ENCODE measurements at regions not wholly inside any gene's neighbourhood (a gene's known extent, or its start where the extent isn't known, plus 50 kb on each side); places are given as distances from the start of the nearest gene placed in this dataset.
"Not testable (repeated sequence)": the region's sequence is repeated elsewhere in the genome, so short reads cannot be mapped to it uniquely, and the experiment has no call there.

DNA sequence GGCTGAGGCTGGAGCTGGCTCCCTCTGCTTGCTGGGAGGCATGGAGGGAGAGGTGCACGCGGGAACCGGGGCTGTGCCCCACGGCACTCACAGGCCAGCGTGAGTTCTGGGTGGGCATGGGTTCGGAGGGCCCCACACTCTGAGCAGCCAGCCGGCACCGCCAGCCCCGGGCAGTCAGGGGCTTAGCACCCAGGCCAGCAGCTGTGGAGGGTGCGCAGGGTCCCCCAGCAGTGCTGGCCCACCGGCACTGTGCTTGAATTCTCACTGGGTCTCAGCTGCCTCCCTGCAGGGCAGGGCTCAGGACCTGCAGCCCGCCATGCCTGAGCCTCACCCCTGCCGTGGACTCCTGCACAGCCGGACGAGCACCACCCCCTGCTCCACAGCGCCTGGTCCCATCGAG, 164.9 kb upstream of the PLD5 start:
- no peaks in the 10 kb centered on the region for H3K36me3 Mint-ChIP-seq (ENCODE audit: insufficient read depth, unreplicated experiment)

DNA sequence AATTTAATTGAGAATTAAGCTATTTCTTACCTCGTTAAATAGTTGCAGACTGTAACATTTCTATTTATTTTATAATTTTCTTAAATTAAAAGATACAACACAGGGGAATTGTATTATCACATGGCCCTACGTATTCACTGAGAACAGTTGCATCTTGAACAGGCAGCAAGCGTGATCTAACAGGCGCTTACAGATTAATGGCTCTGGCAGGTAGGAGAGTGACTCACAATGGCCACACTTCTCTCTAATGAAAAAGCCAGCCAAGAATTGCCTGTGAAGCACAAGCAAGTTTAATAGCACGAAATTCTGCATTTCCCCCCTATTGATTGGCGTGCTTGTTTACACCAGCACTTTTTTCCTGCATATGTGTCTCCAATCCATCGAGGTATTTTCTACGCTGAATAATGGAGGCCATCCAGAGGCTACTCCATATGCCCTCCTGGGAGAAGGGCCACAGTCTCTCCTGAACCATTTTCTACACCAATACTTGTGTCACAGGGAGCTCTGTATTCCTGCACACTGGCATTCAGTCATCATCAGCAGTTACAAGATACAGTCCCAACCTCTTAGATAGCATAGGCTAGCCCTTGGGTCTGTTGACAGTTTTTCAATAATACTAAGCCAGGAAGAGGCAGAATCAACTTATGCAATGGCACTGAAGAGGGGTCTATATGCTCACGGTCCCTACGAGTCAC, 150.6 kb upstream of the PLD5 start:
- intact Hi-C loops (cut with micrococcal nuclease; ENCODE audit: unreplicated experiment) = no loop called here
- TF ChIP-seq, protein P1, sequence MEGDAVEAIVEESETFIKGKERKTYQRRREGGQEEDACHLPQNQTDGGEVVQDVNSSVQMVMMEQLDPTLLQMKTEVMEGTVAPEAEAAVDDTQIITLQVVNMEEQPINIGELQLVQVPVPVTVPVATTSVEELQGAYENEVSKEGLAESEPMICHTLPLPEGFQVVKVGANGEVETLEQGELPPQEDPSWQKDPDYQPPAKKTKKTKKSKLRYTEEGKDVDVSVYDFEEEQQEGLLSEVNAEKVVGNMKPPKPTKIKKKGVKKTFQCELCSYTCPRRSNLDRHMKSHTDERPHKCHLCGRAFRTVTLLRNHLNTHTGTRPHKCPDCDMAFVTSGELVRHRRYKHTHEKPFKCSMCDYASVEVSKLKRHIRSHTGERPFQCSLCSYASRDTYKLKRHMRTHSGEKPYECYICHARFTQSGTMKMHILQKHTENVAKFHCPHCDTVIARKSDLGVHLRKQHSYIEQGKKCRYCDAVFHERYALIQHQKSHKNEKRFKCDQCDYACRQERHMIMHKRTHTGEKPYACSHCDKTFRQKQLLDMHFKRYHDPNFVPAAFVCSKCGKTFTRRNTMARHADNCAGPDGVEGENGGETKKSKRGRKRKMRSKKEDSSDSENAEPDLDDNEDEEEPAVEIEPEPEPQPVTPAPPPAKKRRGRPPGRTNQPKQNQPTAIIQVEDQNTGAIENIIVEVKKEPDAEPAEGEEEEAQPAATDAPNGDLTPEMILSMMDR (IDR thresholded peaks at IDR 0.05; ENCODE audit: unreplicated experiment) = no peak
- CTCF ChIA-PET = no interaction called here
- Mint-ChIP-seq H3K9me3 (ENCODE audit: low read depth, unreplicated experiment) (peaks cover 8% of the 10 kb centered on the region), H3K4me3 (ENCODE audit: low read depth, unreplicated experiment) (no peak overlapping the region), H3K27me3 (ENCODE audit: unreplicated experiment) (no peaks in the 10 kb centered on the region), H3K4me1 (ENCODE audit: low read depth, unreplicated experiment) (peaks cover 10% of the 10 kb centered on the region), H3K27ac (ENCODE audit: unreplicated experiment) (no peak overlapping the region), H3K36me3 (ENCODE audit: insufficient read depth, unreplicated experiment) (no peaks in the 10 kb centered on the region)
- DNase-seq = no peak
- no TSS peak for BruUV-seq (replicated peaks)

More for the DNA sequence above, 164.9 kb upstream of the PLD5 start:
- intact Hi-C loops (cut with micrococcal nuclease; ENCODE audit: unreplicated experiment) = no loop called here
- DNase-seq = no peak
- no TSS peak for BruUV-seq (replicated peaks)
- Mint-ChIP-seq H3K4me1 (ENCODE audit: low read depth, unreplicated experiment) (no peaks in the 10 kb centered on the region), H3K9me3 (ENCODE audit: low read depth, unreplicated experiment) (peaks cover 10% of the 10 kb centered on the region), H3K27me3 (ENCODE audit: unreplicated experiment) (no peaks in the 10 kb centered on the region), H3K27ac (ENCODE audit: unreplicated experiment) (no peak overlapping the region), H3K4me3 (ENCODE audit: low read depth, unreplicated experiment) (no peak overlapping the region)
- TF ChIP-seq, protein P1 (IDR thresholded peaks at IDR 0.05; ENCODE audit: unreplicated experiment) = no peak
- CTCF ChIA-PET = no interaction called here

DNA sequence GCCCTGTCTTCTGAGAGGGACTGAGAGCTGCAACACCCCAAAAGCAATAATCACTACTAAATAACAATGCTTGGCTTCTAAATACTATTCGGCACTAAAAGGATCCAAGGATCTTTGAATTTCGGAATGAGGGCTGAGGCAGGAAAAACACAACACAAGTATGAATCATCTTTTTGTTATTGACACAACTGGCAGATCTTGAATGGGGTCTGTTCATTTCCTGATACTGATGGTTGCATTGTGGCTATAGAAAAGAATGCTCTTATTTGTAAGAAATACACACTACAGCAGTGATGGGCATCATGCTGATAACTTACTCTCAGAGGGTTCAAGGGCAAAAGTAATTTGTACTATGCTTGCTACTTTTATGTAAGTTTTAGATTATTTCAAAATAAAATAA, 149.2 kb upstream of the PLD5 start:
- H3K36me3 Mint-ChIP-seq (ENCODE audit: insufficient read depth, unreplicated experiment) = no peaks in the 10 kb centered on the region
- H3K9me3 Mint-ChIP-seq (ENCODE audit: low read depth, unreplicated experiment) = peaks cover 5% of the 10 kb centered on the region
- TF ChIP-seq, protein P1 (IDR thresholded peaks at IDR 0.05; ENCODE audit: unreplicated experiment) = no peak
- peaks cover 10% of the 10 kb centered on the region for H3K4me1 Mint-ChIP-seq (ENCODE audit: low read depth, unreplicated experiment)
- H3K4me3 Mint-ChIP-seq (ENCODE audit: low read depth, unreplicated experiment) = no peak overlapping the region
- CTCF ChIA-PET = no interaction called here
- no peaks in the 10 kb centered on the region for H3K27me3 Mint-ChIP-seq (ENCODE audit: unreplicated experiment)
- no TSS peak for BruUV-seq (replicated peaks)
- no peak for DNase-seq
- intact Hi-C loops (cut with micrococcal nuclease; ENCODE audit: unreplicated experiment) = no loop called here
- H3K27ac Mint-ChIP-seq (ENCODE audit: unreplicated experiment) = no peak overlapping the region

DNA sequence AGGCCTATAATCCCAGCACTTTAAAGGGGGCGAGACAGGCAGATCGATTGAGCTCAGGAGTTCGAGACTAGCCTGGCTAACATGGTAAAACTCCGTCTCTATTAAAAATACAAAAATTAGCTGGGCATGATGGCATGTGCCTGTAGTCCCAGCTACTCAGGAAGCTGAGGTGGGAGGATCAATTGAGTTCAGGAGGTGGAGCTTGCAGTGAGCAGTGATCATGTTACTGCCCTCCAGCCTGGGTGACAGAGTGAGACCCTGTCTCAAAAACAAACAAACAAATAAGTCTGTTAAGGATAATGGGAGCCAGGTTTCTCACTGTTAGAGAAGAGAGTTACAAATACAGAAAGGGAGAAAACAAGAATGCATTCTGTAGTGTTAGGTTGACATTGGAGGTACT, 148.7 kb upstream of the PLD5 start:
- CTCF ChIA-PET = interaction anchor here (0.5 kb wide), 1 partner anchor 376 kb away, joined by 5 read pairs; no protein-coding TSS in a partner anchor
- intact Hi-C loops (cut with micrococcal nuclease; ENCODE audit: unreplicated experiment); H3K27ac Mint-ChIP-seq (ENCODE audit: unreplicated experiment); DNase-seq; H3K36me3 Mint-ChIP-seq (ENCODE audit: insufficient read depth, unreplicated experiment); H3K9me3 Mint-ChIP-seq (ENCODE audit: low read depth, unreplicated experiment); H3K4me3 Mint-ChIP-seq (ENCODE audit: low read depth, unreplicated experiment); BruUV-seq (replicated peaks); H3K27me3 Mint-ChIP-seq (ENCODE audit: unreplicated experiment); H3K4me1 Mint-ChIP-seq (ENCODE audit: low read depth, unreplicated experiment): not testable (repeated sequence)

DNA sequence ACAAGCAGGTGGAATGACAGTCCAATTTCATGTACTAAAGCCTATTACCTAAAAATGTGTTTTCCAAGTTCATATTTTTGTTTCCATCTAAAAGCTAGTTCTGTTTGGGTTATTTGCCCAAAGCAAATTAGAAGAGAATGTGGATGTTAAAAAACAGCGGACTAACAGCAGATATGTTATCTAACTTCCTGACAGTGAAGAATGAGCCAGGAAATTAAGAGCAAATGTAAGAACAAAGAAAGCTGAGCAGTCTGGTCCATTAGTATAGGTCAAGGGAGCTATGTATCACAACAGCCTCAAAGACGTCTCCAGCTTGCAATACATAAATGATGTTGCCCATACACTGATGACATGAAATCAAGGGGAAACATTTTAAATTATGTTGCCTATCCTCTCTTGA, 145.5 kb upstream of the PLD5 start:
- Mint-ChIP-seq H3K4me3 (ENCODE audit: low read depth, unreplicated experiment) (no peak overlapping the region), H3K4me1 (ENCODE audit: low read depth, unreplicated experiment) (peaks cover 10% of the 10 kb centered on the region), H3K36me3 (ENCODE audit: insufficient read depth, unreplicated experiment) (no peaks in the 10 kb centered on the region), H3K27ac (ENCODE audit: unreplicated experiment) (no peak overlapping the region), H3K27me3 (ENCODE audit: unreplicated experiment) (no peaks in the 10 kb centered on the region), H3K9me3 (ENCODE audit: low read depth, unreplicated experiment) (no peaks in the 10 kb centered on the region)
- no TSS peak for BruUV-seq (replicated peaks)
- intact Hi-C loops (cut with micrococcal nuclease; ENCODE audit: unreplicated experiment) = no loop called here
- CTCF ChIA-PET = no interaction called here
- no peak for DNase-seq
- TF ChIP-seq, protein P1 (IDR thresholded peaks at IDR 0.05; ENCODE audit: unreplicated experiment) = no peak
